ENCODE measurements at regions not wholly inside any gene's neighbourhood (a gene's known extent, or its start where the extent isn't known, plus 50 kb on each side); places are given as distances from the start of the nearest gene placed in this dataset.
A peak's percentile ranks its signal among the peaks of the same experiment; 100 is the strongest.

DNA sequence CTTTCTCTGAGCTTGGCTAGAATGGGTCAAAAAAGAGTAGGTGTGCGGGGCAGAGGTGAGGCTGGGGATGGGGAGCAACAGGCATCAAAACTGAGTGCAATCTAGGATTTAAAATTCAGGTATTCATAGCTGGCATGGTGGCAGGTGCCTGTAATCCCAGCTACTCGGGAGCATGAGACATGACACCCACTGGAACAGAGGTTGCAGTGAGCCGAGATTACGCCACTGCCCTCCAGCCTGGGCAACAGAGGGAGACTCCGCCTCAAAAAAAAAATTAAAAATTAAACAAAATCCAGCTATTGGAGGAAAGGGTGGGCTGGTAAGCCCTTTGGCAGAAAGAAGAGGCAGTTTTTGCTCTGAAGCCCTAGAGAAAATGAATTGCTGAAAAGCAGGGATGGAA, 485.8 kb upstream of the PROK2 start:
- intact Hi-C loops (cut with micrococcal nuclease; ENCODE audit: unreplicated experiment) = no loop called here
- no peaks in the 10 kb centered on the region for H3K9me3 ChIP-seq (ENCODE audit: control insufficient read depth, insufficient read depth, low read depth, low read length)
- H3K4me1 ChIP-seq (ENCODE audit: control insufficient read depth, insufficient read depth, low read length) = no peaks in the 10 kb centered on the region
- ChIA-PET CTCF (no interaction called here), POLR2A (no interaction called here)
- no peak for ATAC-seq
- no TSS peak for BruUV-seq (replicated peaks)
- H3K36me3 ChIP-seq (ENCODE audit: control insufficient read depth, insufficient read depth, low read length) = no peaks in the 10 kb centered on the region
- H3K27ac ChIP-seq (ENCODE audit: low read length) = no peak overlapping the region
- H3K27me3 ChIP-seq (ENCODE audit: control insufficient read depth, insufficient read depth, low read length) = no peaks in the 10 kb centered on the region
- TF ChIP-seq, protein P1, sequence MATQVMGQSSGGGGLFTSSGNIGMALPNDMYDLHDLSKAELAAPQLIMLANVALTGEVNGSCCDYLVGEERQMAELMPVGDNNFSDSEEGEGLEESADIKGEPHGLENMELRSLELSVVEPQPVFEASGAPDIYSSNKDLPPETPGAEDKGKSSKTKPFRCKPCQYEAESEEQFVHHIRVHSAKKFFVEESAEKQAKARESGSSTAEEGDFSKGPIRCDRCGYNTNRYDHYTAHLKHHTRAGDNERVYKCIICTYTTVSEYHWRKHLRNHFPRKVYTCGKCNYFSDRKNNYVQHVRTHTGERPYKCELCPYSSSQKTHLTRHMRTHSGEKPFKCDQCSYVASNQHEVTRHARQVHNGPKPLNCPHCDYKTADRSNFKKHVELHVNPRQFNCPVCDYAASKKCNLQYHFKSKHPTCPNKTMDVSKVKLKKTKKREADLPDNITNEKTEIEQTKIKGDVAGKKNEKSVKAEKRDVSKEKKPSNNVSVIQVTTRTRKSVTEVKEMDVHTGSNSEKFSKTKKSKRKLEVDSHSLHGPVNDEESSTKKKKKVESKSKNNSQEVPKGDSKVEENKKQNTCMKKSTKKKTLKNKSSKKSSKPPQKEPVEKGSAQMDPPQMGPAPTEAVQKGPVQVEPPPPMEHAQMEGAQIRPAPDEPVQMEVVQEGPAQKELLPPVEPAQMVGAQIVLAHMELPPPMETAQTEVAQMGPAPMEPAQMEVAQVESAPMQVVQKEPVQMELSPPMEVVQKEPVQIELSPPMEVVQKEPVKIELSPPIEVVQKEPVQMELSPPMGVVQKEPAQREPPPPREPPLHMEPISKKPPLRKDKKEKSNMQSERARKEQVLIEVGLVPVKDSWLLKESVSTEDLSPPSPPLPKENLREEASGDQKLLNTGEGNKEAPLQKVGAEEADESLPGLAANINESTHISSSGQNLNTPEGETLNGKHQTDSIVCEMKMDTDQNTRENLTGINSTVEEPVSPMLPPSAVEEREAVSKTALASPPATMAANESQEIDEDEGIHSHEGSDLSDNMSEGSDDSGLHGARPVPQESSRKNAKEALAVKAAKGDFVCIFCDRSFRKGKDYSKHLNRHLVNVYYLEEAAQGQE (IDR thresholded peaks at IDR 0.05; ENCODE audit: insufficient read depth in 1 of 2, low read depth in 2 of 2, low read length in 1 of 2) = no peak
- TF ChIP-seq, protein P2, sequence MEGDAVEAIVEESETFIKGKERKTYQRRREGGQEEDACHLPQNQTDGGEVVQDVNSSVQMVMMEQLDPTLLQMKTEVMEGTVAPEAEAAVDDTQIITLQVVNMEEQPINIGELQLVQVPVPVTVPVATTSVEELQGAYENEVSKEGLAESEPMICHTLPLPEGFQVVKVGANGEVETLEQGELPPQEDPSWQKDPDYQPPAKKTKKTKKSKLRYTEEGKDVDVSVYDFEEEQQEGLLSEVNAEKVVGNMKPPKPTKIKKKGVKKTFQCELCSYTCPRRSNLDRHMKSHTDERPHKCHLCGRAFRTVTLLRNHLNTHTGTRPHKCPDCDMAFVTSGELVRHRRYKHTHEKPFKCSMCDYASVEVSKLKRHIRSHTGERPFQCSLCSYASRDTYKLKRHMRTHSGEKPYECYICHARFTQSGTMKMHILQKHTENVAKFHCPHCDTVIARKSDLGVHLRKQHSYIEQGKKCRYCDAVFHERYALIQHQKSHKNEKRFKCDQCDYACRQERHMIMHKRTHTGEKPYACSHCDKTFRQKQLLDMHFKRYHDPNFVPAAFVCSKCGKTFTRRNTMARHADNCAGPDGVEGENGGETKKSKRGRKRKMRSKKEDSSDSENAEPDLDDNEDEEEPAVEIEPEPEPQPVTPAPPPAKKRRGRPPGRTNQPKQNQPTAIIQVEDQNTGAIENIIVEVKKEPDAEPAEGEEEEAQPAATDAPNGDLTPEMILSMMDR (IDR thresholded peaks at IDR 0.05) = no peak
- DNase-seq (ENCODE audit: low read depth, low spot score) = no peak
- no peak overlapping the region for H3K4me3 ChIP-seq (ENCODE audit: low read depth in 2 of 2, low read length in 2 of 2)
- in situ Hi-C loops (cut with HindIII; ENCODE audit: low pct_unique_long_range_greater_than_20kb, low sequenced_read_pairs) = no loop called here

DNA sequence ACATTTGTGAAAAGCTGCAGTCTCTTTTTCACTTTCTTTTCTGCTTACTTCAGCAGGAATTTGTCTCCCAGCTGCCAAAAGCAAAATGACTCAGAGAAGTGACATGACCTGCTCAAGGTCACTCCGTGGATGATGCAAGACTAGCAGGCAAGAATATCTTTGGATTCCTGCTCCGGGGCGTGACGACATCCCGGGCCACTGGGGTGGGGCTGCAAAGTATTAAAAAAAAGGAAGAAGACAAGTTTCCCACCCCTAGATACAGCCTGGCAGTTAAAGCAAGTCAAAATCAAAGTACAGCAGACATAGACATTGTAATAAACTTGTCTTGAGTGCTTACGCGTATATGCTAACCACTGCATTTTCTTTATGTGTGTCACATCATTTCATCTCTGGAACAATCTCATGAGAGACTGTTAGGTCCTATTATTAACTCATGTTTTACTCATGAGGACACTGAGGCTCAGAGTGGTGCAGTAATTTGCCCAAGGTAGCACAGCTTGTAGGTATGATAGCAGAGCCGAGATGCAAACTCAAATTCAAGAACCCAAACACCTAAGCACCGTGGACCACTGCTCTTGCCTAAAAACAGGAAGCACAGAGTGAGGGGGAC, 485.2 kb upstream of the PROK2 start:
- POLR2A ChIA-PET = no interaction called here
- no TSS peak for BruUV-seq (replicated peaks)
- Histone ChIP-seq H3K36me3 (ENCODE audit: control insufficient read depth, insufficient read depth, low read length) (no peaks in the 10 kb centered on the region), H3K27ac (ENCODE audit: low read length) (no peak overlapping the region), H3K4me1 (ENCODE audit: control insufficient read depth, insufficient read depth, low read length) (no peaks in the 10 kb centered on the region), H3K27me3 (ENCODE audit: control insufficient read depth, insufficient read depth, low read length) (no peaks in the 10 kb centered on the region), H3K9me3 (ENCODE audit: control insufficient read depth, insufficient read depth, low read depth, low read length) (no peaks in the 10 kb centered on the region), H3K4me3 (ENCODE audit: low read depth in 2 of 2, low read length in 2 of 2) (no peak overlapping the region)
- intact Hi-C loops (cut with micrococcal nuclease; ENCODE audit: unreplicated experiment) = no loop called here
- ATAC-seq (no peak), DNase-seq (ENCODE audit: low read depth, low spot score) (peak; percentile 24)
- CTCF ChIA-PET = no interaction called here
- in situ Hi-C loops (cut with HindIII; ENCODE audit: low pct_unique_long_range_greater_than_20kb, low sequenced_read_pairs) = no loop called here
- TF ChIP-seq SIN3A (IDR thresholded peaks at IDR 0.05; ENCODE audit: borderline replicate concordance, insufficient read depth, low read depth, low read length) (no peak), POLR2AphosphoS5 (IDR thresholded peaks at IDR 0.05; ENCODE audit: low read depth, low read length) (no peak), TCF7L2 (IDR thresholded peaks at IDR 0.05; ENCODE audit: low read depth, low read length) (no peak)
- TF ChIP-seq, protein P1 (IDR thresholded peaks at IDR 0.05; ENCODE audit: insufficient read depth in 1 of 2, low read depth in 2 of 2, low read length in 1 of 2) = no peak
- TF ChIP-seq, protein P2 (IDR thresholded peaks at IDR 0.05) = no peak
